Activated CD8-positive, alpha-beta memory T cell treated with anti-CD3 and anti-CD28 coated beads for 4 hours (primary cell): ENCODE measurements at regions not wholly inside any gene's neighbourhood (a gene's known extent, or its start where the extent isn't known, plus 50 kb on each side); places are given as distances from the start of the nearest gene placed in this dataset.

ENCODE experiments used
- DNase-seq, 2 donors: peaks; one replicate each; pipeline ENCODE4 v3.0.0-alpha.2; 2020; ENCODE audit warnings: low read depth in 2 of 2

DNA sequence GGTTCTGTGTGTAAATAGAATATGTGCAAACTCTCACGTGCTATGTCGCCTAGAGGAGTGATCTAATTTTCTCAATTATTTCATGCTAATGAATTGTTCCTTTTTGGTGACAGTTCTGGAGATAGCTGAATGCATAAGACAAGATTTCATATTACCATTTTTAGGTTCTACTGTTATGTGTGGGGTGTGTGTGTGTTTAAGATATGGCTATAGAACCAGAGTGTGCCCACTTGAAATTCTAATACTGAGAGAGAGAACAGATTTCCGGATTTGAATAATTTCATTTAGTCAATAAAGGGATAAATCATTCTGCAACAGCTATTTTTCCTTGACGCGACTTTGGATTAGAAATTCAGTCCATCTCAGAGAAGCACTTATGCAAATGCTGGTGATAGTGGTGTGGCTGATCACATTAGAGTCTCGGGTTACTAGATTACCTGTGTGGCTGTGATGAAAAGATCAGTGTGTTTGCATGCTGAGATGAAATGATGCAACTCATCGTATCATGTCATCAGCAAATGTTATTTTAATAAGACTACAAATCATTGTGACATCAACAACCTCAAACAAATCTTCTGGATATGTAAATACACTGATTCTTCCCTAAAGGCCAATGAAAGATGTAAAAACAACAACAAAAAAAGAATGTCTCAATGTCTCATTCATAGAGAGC, 415.9 kb downstream of the EPHA4 start:
- no peak for DNase-seq

DNA sequence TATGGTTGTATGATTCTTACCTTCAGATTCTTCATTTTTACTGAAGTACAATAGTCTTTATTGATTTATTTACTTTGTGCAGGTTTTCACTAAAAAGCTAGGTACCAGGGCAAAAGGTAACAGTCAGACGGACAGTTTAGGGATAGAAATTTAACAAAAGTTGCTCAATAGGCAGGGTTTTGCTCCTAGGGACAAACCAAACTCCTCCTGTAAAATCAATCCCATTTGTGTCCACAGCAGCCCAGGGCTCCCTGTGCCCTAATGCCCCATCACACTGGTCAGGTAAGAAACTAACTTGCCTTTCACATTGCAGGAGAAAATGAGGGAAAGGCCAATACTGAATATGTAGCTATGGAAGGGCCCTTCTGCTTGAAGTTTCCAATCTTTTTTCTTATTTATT, 410.9 kb downstream of the EPHA4 start:
- no peak for DNase-seq

- DNase-seq: no peak
Measured at GRCh38 chr2:221166292-221166691, 405.8 kb downstream of the EPHA4 start.

GRCh38 chr2:221167561-221167960, 404.5 kb downstream of the EPHA4 start:
- DNase-seq: no peak

DNA sequence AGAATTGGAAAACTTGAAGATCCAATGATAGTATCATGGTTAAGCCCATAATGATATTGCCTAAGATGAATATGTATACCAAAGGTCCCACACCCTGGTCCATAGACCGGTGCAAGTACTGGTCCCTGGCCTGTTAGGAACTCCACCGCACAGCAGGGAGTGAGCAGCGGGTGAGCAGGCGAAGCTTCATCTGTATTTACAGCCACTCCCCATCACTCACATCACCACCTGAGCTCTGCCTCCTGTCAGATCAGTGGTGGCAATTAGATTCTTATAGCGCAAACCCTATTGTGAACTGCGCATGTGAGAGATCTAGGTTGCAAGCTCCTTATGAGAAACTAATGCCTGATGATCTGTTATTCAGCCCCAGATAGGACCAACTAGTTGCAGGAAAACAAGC, 402.4 kb downstream of the EPHA4 start:
- DNase-seq: no peak

- no peak for DNase-seq
Measured at GRCh38 chr2:221170548-221170947, 401.6 kb downstream of the EPHA4 start.

GRCh38 chr2:221176667-221177066, 395.4 kb downstream of the EPHA4 start:
- DNase-seq: no peak

- no peak for DNase-seq
Measured at GRCh38 chr2:221178139-221178538, 394.0 kb downstream of the EPHA4 start.

DNA sequence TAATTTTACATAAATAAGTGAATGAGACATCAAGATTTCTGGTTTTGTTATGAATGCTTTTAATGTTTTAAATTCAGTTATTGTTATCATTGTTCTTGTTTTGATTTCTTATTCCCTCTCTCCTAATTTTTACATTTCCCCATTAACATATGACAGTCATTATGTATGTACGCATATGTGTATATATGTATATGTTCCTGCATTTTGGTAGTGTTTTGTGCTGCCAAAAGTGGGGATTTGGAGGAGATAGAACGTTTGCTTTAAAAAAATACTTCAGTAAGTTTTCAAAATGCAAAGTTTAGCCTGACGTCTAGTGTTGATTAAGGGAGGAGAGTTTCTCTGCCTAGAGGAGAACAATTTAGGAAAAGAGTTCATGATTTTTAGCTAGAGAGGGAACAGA, 385.2 kb downstream of the EPHA4 start:
- DNase-seq: no peak

GRCh38 chr2:221189431-221190067, 382.6 kb downstream of the EPHA4 start:
- no peak for DNase-seq

GRCh38 chr2:221195829-221196228, 376.3 kb downstream of the EPHA4 start:
- DNase-seq: no peak

DNA sequence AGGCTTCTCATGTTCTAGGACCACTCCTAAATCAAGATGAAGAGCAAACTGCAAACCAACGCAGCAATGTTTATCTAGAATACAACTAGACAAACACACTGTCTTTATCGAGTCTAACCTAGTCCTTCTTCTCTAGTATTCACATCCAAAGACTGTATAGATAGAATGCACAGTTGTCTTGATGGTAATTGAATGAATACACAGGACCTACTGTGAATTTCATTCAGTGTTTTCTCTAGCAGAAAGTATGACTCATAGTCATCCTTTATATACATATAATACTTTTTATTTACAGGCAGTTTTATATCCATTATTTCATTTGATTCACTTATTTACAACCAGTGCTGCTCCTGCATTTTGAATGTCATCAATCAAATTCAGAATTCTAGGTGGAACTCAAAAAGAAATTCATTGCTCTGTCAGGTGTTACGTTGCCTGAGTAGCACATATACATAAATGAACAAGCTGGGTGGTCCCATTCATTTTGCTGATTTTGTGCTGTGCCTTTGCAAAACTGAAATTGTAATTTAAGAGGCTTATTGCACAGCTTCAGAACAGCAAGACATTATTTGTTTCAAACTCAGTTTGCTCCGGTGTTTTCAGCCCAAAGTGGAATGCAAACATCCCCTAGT, 374.8 kb downstream of the EPHA4 start:
- no peak for DNase-seq

GRCh38 chr2:221198309-221198708, 373.8 kb downstream of the EPHA4 start:
- DNase-seq: no peak

- DNase-seq: no peak
Measured at GRCh38 chr2:221200184-221200839, 371.8 kb downstream of the EPHA4 start.

- DNase-seq: no peak
Measured at GRCh38 chr2:221202431-221202830, 369.7 kb downstream of the EPHA4 start.

GRCh38 chr2:221203125-221203524, 369.0 kb downstream of the EPHA4 start:
- DNase-seq: no peak

- no peak for DNase-seq
Measured at GRCh38 chr2:221203856-221204255, 368.2 kb downstream of the EPHA4 start.

GRCh38 chr2:221204699-221205098, 367.4 kb downstream of the EPHA4 start:
- DNase-seq: no peak

DNA sequence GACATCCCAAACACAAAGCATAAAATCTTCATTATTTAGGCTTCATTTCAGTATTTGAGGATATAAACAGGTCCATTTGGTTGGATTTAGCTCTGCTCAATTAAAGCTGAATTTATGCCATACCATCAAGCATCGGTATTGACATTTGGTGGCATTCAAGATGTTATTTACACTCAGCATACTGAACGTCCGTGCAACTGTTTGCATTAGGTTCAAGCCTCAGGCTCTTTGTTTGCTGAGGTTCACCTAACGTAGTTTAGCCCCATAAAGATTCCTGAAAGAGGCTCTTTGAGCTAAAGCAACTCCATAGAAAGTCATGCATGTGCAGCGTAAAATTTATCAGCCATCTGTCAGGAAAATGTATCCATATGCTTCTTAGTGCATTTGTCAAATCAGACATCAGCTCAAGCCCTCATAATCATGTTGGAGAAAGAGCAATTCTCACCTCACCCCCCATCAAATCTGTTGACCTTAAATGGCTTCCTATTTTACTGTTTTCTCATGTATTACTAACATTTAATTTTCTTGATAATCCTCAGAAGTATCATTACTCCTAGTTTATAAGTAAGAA, 366.9 kb downstream of the EPHA4 start:
- no peak for DNase-seq

DNA sequence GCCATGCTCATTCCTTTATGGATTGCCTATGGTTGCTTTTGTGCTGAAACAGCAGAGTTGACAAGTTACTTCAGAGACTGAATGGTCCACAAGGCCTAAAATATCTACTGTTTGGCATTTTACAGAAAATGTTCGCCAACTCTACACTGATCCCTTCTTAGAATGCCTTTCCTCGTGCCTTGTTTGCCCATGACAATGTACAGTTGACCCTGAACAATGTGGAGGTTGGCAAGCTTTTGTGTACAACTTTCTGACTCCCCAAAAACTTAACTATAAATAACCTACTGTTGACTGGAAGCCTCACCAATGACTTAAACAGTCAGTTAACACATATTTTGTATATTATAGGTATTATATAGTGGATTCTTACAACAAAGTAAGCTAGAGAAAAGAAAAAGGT, 361.4 kb downstream of the EPHA4 start:
- DNase-seq: no peak

- DNase-seq: no peak
Measured at GRCh38 chr2:221211653-221212052, 360.5 kb downstream of the EPHA4 start.

DNA sequence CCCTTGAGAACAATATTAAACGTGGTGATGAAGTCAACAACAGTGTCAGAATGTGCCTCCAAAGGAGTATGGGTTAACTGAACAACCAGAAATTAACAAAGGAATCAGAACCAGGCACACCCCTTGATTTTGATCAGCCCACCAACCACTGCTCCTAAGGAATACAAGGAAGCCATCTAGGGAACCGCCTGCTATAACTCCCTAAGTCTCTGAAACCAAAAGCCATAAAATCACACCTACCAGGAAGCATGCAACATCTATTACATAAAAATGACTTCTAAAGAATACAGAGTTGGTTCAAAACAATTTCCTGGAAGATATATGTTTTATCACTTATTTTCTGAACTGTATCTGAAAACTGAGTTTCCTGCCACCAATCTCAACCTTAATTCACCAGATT, 360.0 kb downstream of the EPHA4 start:
- no peak for DNase-seq
